Bronchial epithelial cell (primary cell): ENCODE measurements at regions not wholly inside any gene's neighbourhood (a gene's known extent, or its start where the extent isn't known, plus 50 kb on each side); places are given as distances from the start of the nearest gene placed in this dataset.
A peak's percentile ranks its signal among the peaks of the same experiment; 100 is the strongest.
"Not testable (repeated sequence)": the region's sequence is repeated elsewhere in the genome, so short reads cannot be mapped to it uniquely, and the experiment has no call there.

Source experiments
- DNase-seq: peaks from one replicate; pipeline ENCODE4 v3.0.0-alpha.2; 2010; ENCODE audit warnings: low read depth
- FAIRE-seq: peaks from 2 replicates; lab custom pipeline; 2011; peaks lifted over from hg19 to GRCh38; lab: Jason Lieb, UNC
- H3K27me3 ChIP-seq: 2 replicates; pipeline ENCODE4 v1.5.1; 2011; ENCODE audit warnings: low read length; ENCODE audit not compliant: control insufficient read depth, insufficient read depth
- H3K36me3 ChIP-seq: 2 replicates; pipeline ENCODE4 v1.5.1; 2011; ENCODE audit warnings: low read length; ENCODE audit not compliant: control insufficient read depth, insufficient read depth
- H3K4me3 ChIP-seq: 2 replicates; pipeline ENCODE4 v1.5.1; 2011; ENCODE audit warnings: mild to moderate bottlenecking, low read depth, low read length, control low read depth
- CTCF ChIP-seq: IDR thresholded peaks from 2 replicates; pipeline ENCODE4 v1.5.1; 2011; ENCODE audit warnings: mild to moderate bottlenecking, moderate library complexity, low read length, control low read depth, inconsistent platforms; ENCODE audit not compliant: insufficient read depth, severe bottlenecking

- FAIRE-seq (no peak), DNase-seq (no peak)
- no peak overlapping the region for H3K4me3 ChIP-seq
Measured at GRCh38 chr1:143720087-143721023, 251.4 kb downstream of the FAM72C start.

DNA sequence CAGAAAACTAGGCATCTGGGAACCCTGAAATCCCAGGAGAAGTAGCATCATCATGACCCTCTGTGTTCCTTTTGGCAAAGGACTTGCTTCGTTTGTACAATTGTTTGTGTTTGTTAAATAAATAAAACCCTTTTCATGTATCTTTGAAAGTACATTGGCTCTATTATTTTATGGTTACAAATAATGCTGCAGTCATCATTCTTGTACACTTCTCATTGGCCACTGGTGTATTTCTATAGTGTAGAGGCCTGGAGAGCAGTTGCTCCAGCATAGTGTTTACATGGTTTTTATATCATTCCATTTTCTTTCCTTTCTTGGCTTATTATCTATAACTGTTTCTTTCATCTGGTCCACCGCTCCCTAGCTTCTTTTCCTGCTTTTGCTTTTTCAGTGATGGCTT is 253.3 kb downstream of the FAM72C start:
- Histone ChIP-seq H3K36me3 (no peaks in the 10 kb centered on the region), H3K27me3 (no peaks in the 10 kb centered on the region), H3K4me3 (no peak overlapping the region)
- FAIRE-seq (no peak), DNase-seq (no peak)
- no peak for TF ChIP-seq CTCF

More at GRCh38 chr1:143720087-143721023, 251.4 kb downstream of the FAM72C start:
- no peak for TF ChIP-seq CTCF
- no peaks in the 10 kb centered on the region for H3K27me3 ChIP-seq
- no peaks in the 10 kb centered on the region for H3K36me3 ChIP-seq

GRCh38 chr1:143718021-143718420 is 253.8 kb downstream of the FAM72C start:
- H3K36me3 ChIP-seq, result no peaks in the 10 kb centered on the region
- no peaks in the 10 kb centered on the region for H3K27me3 ChIP-seq
- no peak for TF ChIP-seq CTCF
- DNase-seq, result no peak
- no peak for FAIRE-seq
- H3K4me3 ChIP-seq, result no peak overlapping the region

- no peak for DNase-seq
- no peak for TF ChIP-seq CTCF
- Histone ChIP-seq H3K36me3 (no peaks in the 10 kb centered on the region), H3K4me3 (no peak overlapping the region), H3K27me3 (no peaks in the 10 kb centered on the region)
- no peak for FAIRE-seq
Measured at GRCh38 chr1:143717434-143717833, 254.4 kb downstream of the FAM72C start.

- not testable (repeated sequence) for H3K36me3 ChIP-seq, H3K4me3 ChIP-seq, H3K27me3 ChIP-seq, FAIRE-seq, DNase-seq
Measured at GRCh38 chr1:143714913-143715312, 256.9 kb downstream of the FAM72C start.

GRCh38 chr1:143709606-143710259 is 262.1 kb downstream of the FAM72C start:
- H3K36me3 ChIP-seq, H3K27me3 ChIP-seq, H3K4me3 ChIP-seq, DNase-seq: not testable (repeated sequence)
- FAIRE-seq, result peak; percentile 70

DNA sequence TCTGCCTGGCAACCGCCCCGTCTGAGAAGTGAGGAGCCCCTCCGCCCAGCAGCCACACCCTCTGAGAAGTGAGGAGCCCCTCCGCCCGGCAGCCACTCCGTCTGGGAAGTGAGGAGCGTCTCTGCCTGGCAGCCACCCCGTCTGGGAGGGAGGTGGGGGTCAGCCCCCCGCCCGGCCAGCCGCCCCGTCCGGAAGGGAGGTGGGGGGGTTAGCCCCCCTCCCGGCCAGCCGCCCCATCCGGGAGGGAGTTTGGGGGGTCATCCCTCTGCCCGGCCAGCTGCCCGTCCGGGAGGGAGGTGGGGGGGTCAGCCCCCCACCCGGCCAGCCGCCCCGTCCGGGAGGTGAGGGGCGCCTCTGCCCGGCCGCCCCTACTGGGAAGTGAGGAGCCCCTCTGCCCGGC is 269.0 kb downstream of the FAM72C start:
- H3K27me3 ChIP-seq, H3K36me3 ChIP-seq, H3K4me3 ChIP-seq, DNase-seq, FAIRE-seq: not testable (repeated sequence)
